NCI-H2227 (cell line): ENCODE measurements at regions not wholly inside any gene's neighbourhood (a gene's known extent, or its start where the extent isn't known, plus 50 kb on each side); places are given as distances from the start of the nearest gene placed in this dataset.

Source experiments
- DNase-seq: peaks from one replicate; lab custom pipeline; 2025; ENCODE audit not compliant: unreplicated experiment; lab: John Stamatoyannopoulos, UW

- DNase-seq = no peak
Measured at GRCh38 chr13:55402870-55403269, 1737.8 kb upstream of the PRR20A start.

GRCh38 chr13:55403887-55404487 is 1736.7 kb upstream of the PRR20A start:
- no peak for DNase-seq

- no peak for DNase-seq
Measured at GRCh38 chr13:55410398-55411330, 1730.1 kb upstream of the PRR20A start.

GRCh38 chr13:55418095-55418494 is 1722.6 kb upstream of the PRR20A start:
- DNase-seq = no peak

- DNase-seq = no peak
Measured at GRCh38 chr13:55432814-55433213, 1707.9 kb upstream of the PRR20A start.

- no peak for DNase-seq
Measured at GRCh38 chr13:55437162-55437561, 1703.6 kb upstream of the PRR20A start.

- no peak for DNase-seq
Measured at GRCh38 chr13:55439450-55439849, 1701.3 kb upstream of the PRR20A start.

- no peak for DNase-seq
Measured at GRCh38 chr13:55440465-55441085, 1700.1 kb upstream of the PRR20A start.

- DNase-seq = no peak
Measured at GRCh38 chr13:55464222-55464621, 1676.5 kb upstream of the PRR20A start.

GRCh38 chr13:55467476-55467875 is 1673.2 kb upstream of the PRR20A start:
- DNase-seq = no peak

GRCh38 chr13:55483626-55484158 is 1657.0 kb upstream of the PRR20A start:
- DNase-seq = no peak

GRCh38 chr13:55493297-55493696 is 1647.4 kb upstream of the PRR20A start:
- no peak for DNase-seq

GRCh38 chr13:55497486-55497885 is 1643.2 kb upstream of the PRR20A start:
- DNase-seq = no peak

GRCh38 chr13:55500694-55501093 is 1640.0 kb upstream of the PRR20A start:
- no peak for DNase-seq

- no peak for DNase-seq
Measured at GRCh38 chr13:55516610-55517009, 1624.1 kb upstream of the PRR20A start.

- no peak for DNase-seq
Measured at GRCh38 chr13:55517312-55517711, 1623.4 kb upstream of the PRR20A start.

GRCh38 chr13:55528434-55528833 is 1612.3 kb upstream of the PRR20A start:
- DNase-seq = no peak

- no peak for DNase-seq
Measured at GRCh38 chr13:55534306-55534705, 1606.4 kb upstream of the PRR20A start.

GRCh38 chr13:55538424-55538823 is 1602.3 kb upstream of the PRR20A start:
- DNase-seq = no peak

GRCh38 chr13:55543053-55543452 is 1597.7 kb upstream of the PRR20A start:
- no peak for DNase-seq

GRCh38 chr13:55550624-55551023 is 1590.1 kb upstream of the PRR20A start:
- no peak for DNase-seq

GRCh38 chr13:55553701-55554100 is 1587.0 kb upstream of the PRR20A start:
- no peak for DNase-seq
